Effector memory CD8-positive, alpha-beta T cell (primary cell): ENCODE measurements at regions not wholly inside any gene's neighbourhood (a gene's known extent, or its start where the extent isn't known, plus 50 kb on each side); places are given as distances from the start of the nearest gene placed in this dataset.
"Not testable (repeated sequence)": the region's sequence is repeated elsewhere in the genome, so short reads cannot be mapped to it uniquely, and the experiment has no call there.

ENCODE experiments used
- ATAC-seq: fragments of 150-1000 bp; cut with Tn5 transposase; replicated peaks from 2 replicates; pipeline ENCODE4 v1.10.0; 2021; ENCODE audit warnings: mild to moderate bottlenecking, moderate library complexity
- DNase-seq, 3 experiments: peaks; one replicate each; pipeline ENCODE4 v3.0.0; 2021
- H3K27ac Mint-ChIP-seq, 2 donors: one replicate each; pipeline ENCODE4 v1.8.0; 2022; ENCODE audit warnings: mild to moderate bottlenecking in 2 of 2, mixed read lengths in 2 of 2, moderate library complexity in 2 of 2
- H3K27me3 Mint-ChIP-seq, 2 donors: one replicate each; pipeline ENCODE4 v1.8.0; 2022; ENCODE audit warnings: mixed read lengths in 2 of 2
- H3K36me3 Mint-ChIP-seq: one replicate; pipeline ENCODE4 v1.8.0; 2022; ENCODE audit warnings: mild to moderate bottlenecking, moderate library complexity, mixed read lengths; ENCODE audit not compliant: insufficient read depth
- H3K4me1 Mint-ChIP-seq, 2 donors: one replicate each; pipeline ENCODE4 v1.8.0; 2022; ENCODE audit warnings: low read depth in 2 of 2, mixed read lengths in 2 of 2
- H3K4me3 Mint-ChIP-seq, 2 donors: one replicate each; pipeline ENCODE4 v1.8.0; 2022; ENCODE audit warnings: mild to moderate bottlenecking in 2 of 2, mixed read lengths in 2 of 2, moderate library complexity in 2 of 2
- H3K9me3 Mint-ChIP-seq, 2 donors: one replicate each; pipeline ENCODE4 v1.8.0; 2022; ENCODE audit warnings: mixed read lengths in 2 of 2

- H3K36me3 Mint-ChIP-seq, DNase-seq, H3K27me3 Mint-ChIP-seq, ATAC-seq, H3K9me3 Mint-ChIP-seq, H3K4me1 Mint-ChIP-seq, H3K4me3 Mint-ChIP-seq, H3K27ac Mint-ChIP-seq: not testable (repeated sequence)
These were observed 238.1 kb downstream of the FNDC1 start for GRCh38 chr6:159407211-159407780.

- no peak for ATAC-seq
- Mint-ChIP-seq H3K9me3 (no peaks in the 10 kb centered on the region), H3K27ac (no peak overlapping the region), H3K4me1 (no peaks in the 10 kb centered on the region), H3K27me3 (peaks cover 13 to 32% of the 10 kb centered on the region in 2 donors), H3K36me3 (no peaks in the 10 kb centered on the region), H3K4me3 (no peak overlapping the region)
- no peak for DNase-seq
These were observed 235.1 kb downstream of the FNDC1 start for GRCh38 chr6:159404296-159404695.

GRCh38 chr6:159400826-159401225, 231.6 kb downstream of the FNDC1 start:
- no peaks in the 10 kb centered on the region for H3K4me1 Mint-ChIP-seq
- no peaks in the 10 kb centered on the region for H3K36me3 Mint-ChIP-seq
- no peak overlapping the region for H3K27ac Mint-ChIP-seq
- no peak for ATAC-seq
- peaks cover 23 to 44% of the 10 kb centered on the region in 2 donors for H3K27me3 Mint-ChIP-seq
- H3K9me3 Mint-ChIP-seq, result no peaks in the 10 kb centered on the region
- no peak for DNase-seq
- H3K4me3 Mint-ChIP-seq, result no peak overlapping the region

GRCh38 chr6:159399751-159400221, 230.6 kb downstream of the FNDC1 start:
- DNase-seq (no peak), ATAC-seq (no peak)
- Mint-ChIP-seq H3K27ac (no peak overlapping the region), H3K4me3 (no peak overlapping the region), H3K27me3 (peaks cover 33 to 54% of the 10 kb centered on the region in 2 donors), H3K9me3 (no peaks in the 10 kb centered on the region), H3K36me3 (no peaks in the 10 kb centered on the region), H3K4me1 (no peaks in the 10 kb centered on the region)

GRCh38 chr6:159398633-159399032, 229.4 kb downstream of the FNDC1 start:
- DNase-seq (no peak), ATAC-seq (no peak)
- Mint-ChIP-seq H3K4me3 (no peak overlapping the region), H3K9me3 (peaks cover 0 to 4% of the 10 kb centered on the region in 2 donors), H3K36me3 (no peaks in the 10 kb centered on the region), H3K27ac (no peak overlapping the region), H3K4me1 (no peaks in the 10 kb centered on the region), H3K27me3 (peaks cover 45 to 59% of the 10 kb centered on the region in 2 donors)

- Mint-ChIP-seq H3K4me3 (no peak overlapping the region), H3K4me1 (no peaks in the 10 kb centered on the region), H3K27me3 (peaks cover 54 to 68% of the 10 kb centered on the region in 2 donors), H3K27ac (no peak overlapping the region), H3K9me3 (peaks cover 0 to 6% of the 10 kb centered on the region in 2 donors), H3K36me3 (no peaks in the 10 kb centered on the region)
- DNase-seq, result no peak
- ATAC-seq, result no peak
These were observed 228.6 kb downstream of the FNDC1 start for GRCh38 chr6:159397753-159398152.

GRCh38 chr6:159395609-159396008, 226.4 kb downstream of the FNDC1 start:
- H3K27me3 Mint-ChIP-seq, result peaks cover 55 to 66% of the 10 kb centered on the region in 2 donors
- H3K36me3 Mint-ChIP-seq, result no peaks in the 10 kb centered on the region

GRCh38 chr6:159392695-159393094, 223.5 kb downstream of the FNDC1 start:
- not testable (repeated sequence) for DNase-seq, H3K9me3 Mint-ChIP-seq, ATAC-seq, H3K27ac Mint-ChIP-seq, H3K36me3 Mint-ChIP-seq, H3K4me3 Mint-ChIP-seq, H3K4me1 Mint-ChIP-seq
- H3K27me3 Mint-ChIP-seq, result peaks cover 63 to 79% of the 10 kb centered on the region in 2 donors

More at GRCh38 chr6:159395609-159396008, 226.4 kb downstream of the FNDC1 start:
- DNase-seq, result no peak
- ATAC-seq, result no peak
- no peak overlapping the region for H3K27ac Mint-ChIP-seq
- H3K9me3 Mint-ChIP-seq, result peaks cover 0 to 6% of the 10 kb centered on the region in 2 donors
- H3K4me3 Mint-ChIP-seq, result no peak overlapping the region
- H3K4me1 Mint-ChIP-seq, result no peaks in the 10 kb centered on the region

- H3K9me3 Mint-ChIP-seq, result peaks cover 0 to 6% of the 10 kb centered on the region in 2 donors
- H3K36me3 Mint-ChIP-seq, result no peaks in the 10 kb centered on the region
- no peaks in the 10 kb centered on the region for H3K4me1 Mint-ChIP-seq
- H3K27ac Mint-ChIP-seq, result no peak overlapping the region
- H3K4me3 Mint-ChIP-seq, result no peak overlapping the region
- DNase-seq (no peak), ATAC-seq (no peak)
- peaks cover 53 to 74% of the 10 kb centered on the region in 2 donors for H3K27me3 Mint-ChIP-seq
These were observed 221.2 kb downstream of the FNDC1 start for GRCh38 chr6:159390381-159390780.

GRCh38 chr6:159389695-159390094, 220.5 kb downstream of the FNDC1 start:
- Mint-ChIP-seq H3K27ac (no peak overlapping the region), H3K27me3 (peaks cover 49 to 67% of the 10 kb centered on the region in 2 donors), H3K4me1 (no peaks in the 10 kb centered on the region), H3K9me3 (peaks cover 0 to 6% of the 10 kb centered on the region in 2 donors), H3K4me3 (no peak overlapping the region), H3K36me3 (no peaks in the 10 kb centered on the region)
- DNase-seq (no peak), ATAC-seq (no peak)

GRCh38 chr6:159380114-159380513, 210.9 kb downstream of the FNDC1 start:
- Mint-ChIP-seq H3K4me3 (no peak overlapping the region), H3K9me3 (no peaks in the 10 kb centered on the region), H3K4me1 (no peaks in the 10 kb centered on the region), H3K36me3 (no peaks in the 10 kb centered on the region), H3K27ac (no peak overlapping the region), H3K27me3 (peaks cover 45 to 63% of the 10 kb centered on the region in 2 donors)
- ATAC-seq, result no peak
- no peak for DNase-seq

GRCh38 chr6:159378411-159379328, 209.5 kb downstream of the FNDC1 start:
- peaks cover 37 to 77% of the 10 kb centered on the region in 2 donors for H3K27me3 Mint-ChIP-seq
- ATAC-seq (no peak), DNase-seq (no peak)
- H3K4me1 Mint-ChIP-seq, result peaks cover 0 to 4% of the 10 kb centered on the region in 2 donors
- H3K27ac Mint-ChIP-seq, result no peak overlapping the region
- no peak overlapping the region for H3K4me3 Mint-ChIP-seq
- H3K36me3 Mint-ChIP-seq, result no peaks in the 10 kb centered on the region
- H3K9me3 Mint-ChIP-seq, result no peaks in the 10 kb centered on the region

GRCh38 chr6:159376516-159377158, 207.4 kb downstream of the FNDC1 start:
- peaks cover 0 to 4% of the 10 kb centered on the region in 2 donors for H3K4me1 Mint-ChIP-seq
- DNase-seq (no peak), ATAC-seq (no peak)
- no peaks in the 10 kb centered on the region for H3K9me3 Mint-ChIP-seq
- peaks cover 33 to 72% of the 10 kb centered on the region in 2 donors for H3K27me3 Mint-ChIP-seq
- H3K4me3 Mint-ChIP-seq, result no peak overlapping the region
- no peak overlapping the region for H3K27ac Mint-ChIP-seq
- no peaks in the 10 kb centered on the region for H3K36me3 Mint-ChIP-seq
